HG03460 (cell line): ENCODE measurements at regions not wholly inside any gene's neighbourhood (a gene's known extent, or its start where the extent isn't known, plus 50 kb on each side); places are given as distances from the start of the nearest gene placed in this dataset.
"Not testable (repeated sequence)": the region's sequence is repeated elsewhere in the genome, so short reads cannot be mapped to it uniquely, and the experiment has no call there.

ENCODE experiments used
- ATAC-seq: cut with Tn5 transposase; IDR thresholded peaks from one replicate; pipeline ENCODE4 v1.9.1; 2021; ENCODE audit not compliant: unreplicated experiment

DNA sequence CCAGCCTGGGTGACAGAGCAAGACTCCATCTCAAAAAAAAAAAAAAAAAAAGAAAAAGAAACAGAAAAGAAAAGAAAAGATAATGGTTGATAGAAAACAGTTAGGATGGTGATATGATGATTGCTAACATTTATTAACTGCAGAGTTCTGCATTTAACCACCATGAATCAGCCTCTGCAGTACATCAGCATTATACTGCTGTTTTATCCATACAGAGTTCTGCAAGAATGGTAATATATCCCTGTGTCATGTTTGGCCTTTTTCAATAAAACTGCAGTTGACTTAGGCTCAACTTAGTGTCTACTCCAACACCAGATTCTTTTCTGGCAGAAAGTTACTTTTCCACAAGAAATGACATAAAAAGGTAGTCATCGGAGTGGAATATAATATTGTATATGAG lies 62.6 kb downstream of the DUSP6 start:
- ATAC-seq: no peak

DNA sequence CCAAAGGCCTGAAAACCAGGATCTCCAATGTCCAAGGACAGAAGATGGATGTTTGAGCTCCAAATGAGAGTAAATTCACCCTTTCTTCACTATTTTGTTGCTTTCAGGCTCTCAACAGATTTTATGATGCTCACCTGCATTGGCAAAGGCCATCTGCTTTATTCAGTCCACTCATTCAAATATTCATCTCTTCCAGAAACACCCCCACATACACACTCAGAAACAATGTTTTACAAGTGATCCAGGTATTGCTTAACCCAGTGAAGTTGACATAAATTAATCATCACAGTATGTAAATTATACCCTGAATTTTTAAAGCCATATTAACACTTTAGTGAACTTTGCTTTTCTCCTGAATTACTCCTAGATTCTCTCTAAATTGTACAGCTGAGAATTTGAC lies 63.3 kb downstream of the DUSP6 start:
- no peak for ATAC-seq

DNA sequence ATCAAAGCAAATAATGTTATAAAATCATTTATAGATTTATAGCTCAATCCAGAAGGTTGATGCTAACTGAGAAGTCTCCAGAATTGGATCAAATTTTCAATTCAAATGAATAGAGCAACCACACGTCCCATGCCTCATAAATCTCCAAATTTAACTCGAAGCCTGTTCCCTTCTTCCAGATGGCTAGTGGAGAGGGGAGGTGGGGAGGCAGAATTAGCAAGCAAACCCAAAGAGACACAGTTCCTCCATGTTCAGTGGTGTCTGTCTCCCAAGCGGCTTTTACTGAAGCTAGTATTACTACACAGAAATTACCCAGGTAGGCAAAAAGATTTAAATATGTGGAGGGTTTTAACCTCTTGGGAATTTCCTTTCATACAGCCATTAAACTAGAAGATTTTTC lies 65.8 kb downstream of the DUSP6 start:
- ATAC-seq: no peak

DNA sequence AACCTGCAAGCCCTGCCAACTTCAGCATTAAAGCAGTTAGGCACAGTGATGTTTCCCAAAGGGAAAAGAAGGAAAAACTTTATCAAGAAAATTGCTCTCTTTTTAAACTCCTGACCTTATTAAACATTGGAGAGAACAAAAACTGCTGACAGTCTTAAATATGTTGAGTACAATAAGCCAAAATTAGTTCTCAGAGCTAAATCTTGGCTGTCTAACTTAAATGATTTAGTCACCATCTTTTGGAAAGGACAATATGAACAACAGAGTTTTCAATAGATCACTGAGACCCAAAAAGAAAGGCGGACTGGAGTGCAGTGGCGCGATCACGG lies 70.8 kb downstream of the DUSP6 start:
- ATAC-seq: no peak

DNA sequence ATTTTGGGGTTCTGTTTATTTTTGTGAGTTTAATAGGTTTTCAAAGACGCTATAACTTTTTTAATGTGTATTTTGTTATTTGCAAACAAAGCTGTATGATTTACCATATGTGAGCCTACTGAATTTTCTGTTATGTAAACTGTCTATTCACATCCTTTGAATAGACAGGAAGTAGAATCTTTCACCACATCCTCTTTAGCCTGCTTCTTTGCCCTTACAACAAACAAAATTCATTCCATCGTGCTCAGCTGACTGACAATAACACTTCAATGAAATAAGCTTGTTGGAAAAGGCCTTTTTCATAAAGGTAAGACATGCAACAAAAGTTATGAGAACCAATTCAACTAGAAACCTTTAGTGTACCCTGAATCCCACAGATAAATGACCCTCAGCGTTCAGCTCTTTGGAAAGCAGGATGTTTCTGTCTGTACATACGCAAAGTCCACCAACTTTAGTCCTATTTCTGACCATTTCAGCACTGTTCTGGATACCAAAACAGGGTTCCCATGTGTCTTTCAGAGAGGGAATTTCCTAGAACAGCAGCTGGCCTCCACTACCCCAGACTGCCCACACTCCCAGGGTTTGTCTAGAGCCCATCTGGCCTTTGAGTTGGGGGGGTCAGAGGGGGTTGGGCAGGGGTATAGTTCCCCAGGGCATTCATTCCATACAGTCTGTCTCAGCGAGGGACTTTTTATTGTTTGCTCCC lies 71.3 kb downstream of the DUSP6 start:
- no peak for ATAC-seq

DNA sequence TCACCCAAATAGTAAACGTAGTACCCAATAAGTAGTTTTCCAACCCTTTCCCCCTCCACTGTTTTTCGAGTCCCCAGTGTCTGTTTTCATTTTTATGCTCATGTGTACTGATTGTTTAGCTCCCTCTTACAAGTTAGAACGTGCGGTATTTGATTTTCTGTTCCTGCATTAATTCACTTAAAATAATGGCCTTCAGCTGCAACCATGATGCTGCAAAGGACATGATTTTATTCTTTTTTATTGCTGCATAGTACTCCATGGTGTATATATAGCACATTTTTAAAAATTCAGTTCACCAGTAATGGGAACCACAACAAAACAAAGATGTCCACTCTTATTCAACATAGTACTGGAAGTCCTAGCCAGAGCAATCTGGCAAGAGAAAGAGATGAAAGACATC lies 72.8 kb downstream of the DUSP6 start:
- ATAC-seq: no peak

DNA sequence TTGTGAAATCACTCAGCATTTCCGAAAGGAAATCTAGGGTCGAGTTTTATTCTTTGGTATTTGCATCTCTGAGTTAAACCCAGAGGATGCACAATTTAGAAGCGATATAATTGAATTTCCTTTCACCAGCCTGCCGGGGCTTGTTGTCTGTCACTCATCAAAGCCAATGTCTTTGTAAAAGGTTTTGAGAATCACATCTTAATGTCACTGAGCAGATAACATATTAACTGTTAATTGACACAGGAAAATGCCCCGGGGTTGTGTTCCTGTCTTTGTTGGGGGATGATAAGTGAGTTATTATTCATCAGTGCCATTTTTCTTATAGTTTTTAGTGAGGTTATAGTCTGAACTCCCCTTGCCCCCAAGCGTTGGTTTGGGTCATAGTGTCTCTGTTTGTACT lies 73.4 kb downstream of the DUSP6 start:
- no peak for ATAC-seq

DNA sequence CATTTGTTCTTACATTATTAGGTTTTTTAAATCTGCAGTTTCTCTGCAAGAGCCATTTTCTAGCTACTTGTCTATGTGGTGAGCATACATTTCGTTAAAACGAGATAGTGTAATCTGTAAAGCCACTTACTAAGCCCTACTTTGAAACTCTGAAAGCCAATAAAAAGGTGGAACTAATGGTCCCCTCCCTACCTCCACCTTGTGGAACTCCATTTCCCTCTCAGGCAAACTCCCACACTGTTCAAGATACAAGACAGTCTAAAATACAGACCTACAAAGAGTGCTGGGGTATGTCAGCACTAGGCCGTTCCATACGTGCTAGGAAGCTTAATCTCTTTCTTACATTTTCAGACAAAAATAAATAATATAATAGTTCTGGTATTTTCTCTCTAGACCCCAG lies 74.1 kb downstream of the DUSP6 start:
- ATAC-seq: no peak

DNA sequence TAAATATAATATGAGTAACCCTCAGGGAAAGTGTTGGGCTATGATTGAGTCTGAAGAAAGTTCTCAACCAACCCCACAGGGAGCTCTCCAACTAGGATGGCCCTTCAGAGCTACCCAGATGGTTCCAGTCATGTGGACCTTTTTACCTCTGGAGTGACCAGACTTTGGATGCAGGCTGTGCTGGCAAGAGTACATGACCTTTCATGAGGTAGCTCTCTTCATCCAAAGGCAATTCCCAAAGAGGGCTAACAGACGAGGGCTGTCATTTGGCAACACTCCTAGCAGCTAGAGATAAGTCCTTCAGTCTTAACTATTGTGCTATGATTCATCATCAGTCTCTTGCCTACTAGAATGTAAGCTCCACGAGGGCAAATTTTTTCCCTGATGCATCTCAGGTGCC lies 75.4 kb downstream of the DUSP6 start:
- ATAC-seq: no peak

DNA sequence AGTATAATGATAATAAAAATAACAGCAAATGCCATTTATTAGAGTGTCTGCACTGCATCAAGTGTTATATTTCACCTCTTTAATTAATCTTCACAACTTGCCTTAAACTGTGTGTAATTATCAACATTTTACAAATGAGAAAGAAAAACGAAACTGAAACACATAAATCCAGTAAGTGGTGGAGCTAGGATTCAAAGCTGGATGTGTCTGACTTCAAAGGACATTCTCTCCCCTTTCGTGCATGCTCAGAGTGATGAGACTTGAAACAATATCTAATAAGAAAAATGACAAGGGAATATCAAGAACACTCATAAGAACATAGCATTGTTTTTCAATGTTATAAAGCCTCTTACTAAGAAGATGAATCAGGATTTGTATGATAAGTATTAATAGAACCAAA lies 78.8 kb downstream of the DUSP6 start:
- ATAC-seq: no peak

DNA sequence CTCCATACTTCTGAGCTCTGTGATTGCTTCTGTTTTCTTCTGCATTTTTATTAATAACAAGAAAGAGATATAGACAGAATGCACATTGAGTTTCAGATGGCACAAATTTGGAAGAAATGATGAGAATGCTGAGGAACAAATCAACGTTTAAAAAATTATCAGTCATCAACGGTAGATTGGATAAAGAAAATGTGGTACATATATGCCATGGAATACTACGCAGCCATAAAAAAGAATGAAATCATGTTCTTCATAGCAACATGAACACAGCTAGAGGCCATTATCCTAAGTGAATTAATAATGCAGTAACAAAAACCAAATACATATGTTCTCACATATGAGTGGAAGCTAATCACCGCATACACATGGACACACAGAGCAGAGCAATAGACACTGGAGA lies 81.8 kb downstream of the DUSP6 start:
- no peak for ATAC-seq

DNA sequence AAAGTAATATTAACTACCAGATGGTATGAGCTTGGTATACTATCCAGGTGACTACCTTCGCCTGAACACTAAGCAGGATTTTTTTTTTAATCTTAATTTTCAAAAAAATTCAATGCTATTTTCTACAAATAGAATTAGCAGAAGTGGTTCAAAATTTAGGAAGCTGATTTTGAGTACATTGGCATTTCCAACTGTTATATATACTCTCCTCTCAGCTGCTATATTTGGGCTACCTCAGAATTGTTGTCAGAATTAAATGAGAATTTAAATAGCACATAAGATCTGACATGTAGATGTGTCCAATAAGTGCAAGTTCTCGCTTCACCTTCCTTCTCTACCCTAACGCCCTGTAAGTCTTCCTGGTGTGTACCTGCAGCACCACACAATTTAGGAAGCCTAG lies 83.1 kb downstream of the DUSP6 start:
- ATAC-seq: no peak

DNA sequence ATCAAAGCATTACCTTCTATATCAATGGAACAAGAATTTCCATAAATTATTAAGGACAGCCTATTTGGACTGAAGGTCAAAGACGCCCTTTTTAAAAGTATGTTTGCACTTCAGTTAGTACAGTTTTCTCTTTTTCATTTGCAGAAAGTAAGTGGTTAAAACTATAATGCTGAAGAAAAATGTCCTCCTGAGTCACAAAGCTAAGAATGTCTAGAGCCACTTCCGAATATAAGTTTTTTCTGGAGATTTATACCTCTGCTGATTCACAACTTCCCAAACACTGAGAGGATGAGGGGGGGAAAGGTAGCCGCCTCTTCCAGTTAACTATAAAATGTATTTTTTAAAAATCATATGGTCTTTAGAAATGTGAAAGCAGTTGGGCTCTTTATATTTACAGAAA lies 84.9 kb downstream of the DUSP6 start:
- ATAC-seq: no peak

DNA sequence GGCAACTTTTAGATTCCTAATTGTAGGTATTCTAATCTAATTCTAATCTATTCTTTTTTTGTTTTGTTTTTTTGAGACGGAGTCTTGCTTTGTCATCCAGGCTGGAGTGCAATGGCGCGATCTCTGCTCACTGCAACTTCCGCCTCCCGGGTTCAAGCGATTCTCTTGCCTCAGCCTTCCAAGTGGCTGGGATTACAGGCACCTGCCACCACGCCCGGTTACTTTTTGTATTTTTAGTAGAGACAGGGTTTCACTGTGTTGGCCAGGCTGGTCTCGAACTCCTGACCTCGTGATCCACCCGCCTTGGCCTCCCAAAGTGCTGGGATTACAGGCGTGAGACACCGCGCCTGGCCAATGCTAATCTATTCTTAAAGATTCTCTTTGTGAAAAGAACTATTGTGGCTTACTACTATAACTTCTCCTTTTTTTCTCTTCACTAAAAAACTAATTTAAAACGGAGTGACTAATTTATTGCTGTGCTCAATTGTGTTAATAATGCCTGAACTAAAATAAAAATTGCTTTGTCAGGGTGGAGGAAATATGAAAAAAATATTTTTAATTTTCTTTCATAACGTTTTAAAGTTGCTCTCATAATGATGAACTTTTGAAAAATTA lies 85.6 kb downstream of the DUSP6 start:
- ATAC-seq: not testable (repeated sequence)

DNA sequence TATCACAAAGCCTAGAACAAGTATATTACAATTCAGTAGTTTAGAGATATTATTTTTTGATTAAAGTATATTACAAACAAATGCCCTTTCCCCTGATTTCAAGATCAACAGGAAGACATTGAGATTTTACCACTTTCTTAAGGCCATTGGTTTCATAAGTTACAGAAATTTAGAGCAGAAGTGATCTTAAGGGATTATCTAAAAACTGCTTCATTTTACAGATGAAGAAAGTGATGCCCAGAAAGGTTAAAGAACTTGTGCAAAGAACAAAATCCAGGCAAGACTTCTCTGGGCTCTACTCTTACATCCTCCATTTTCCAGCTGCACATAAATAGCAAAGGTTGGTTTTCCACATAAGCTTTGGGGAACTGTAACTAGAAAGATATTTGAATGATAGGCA lies 87.5 kb downstream of the DUSP6 start:
- ATAC-seq: no peak

DNA sequence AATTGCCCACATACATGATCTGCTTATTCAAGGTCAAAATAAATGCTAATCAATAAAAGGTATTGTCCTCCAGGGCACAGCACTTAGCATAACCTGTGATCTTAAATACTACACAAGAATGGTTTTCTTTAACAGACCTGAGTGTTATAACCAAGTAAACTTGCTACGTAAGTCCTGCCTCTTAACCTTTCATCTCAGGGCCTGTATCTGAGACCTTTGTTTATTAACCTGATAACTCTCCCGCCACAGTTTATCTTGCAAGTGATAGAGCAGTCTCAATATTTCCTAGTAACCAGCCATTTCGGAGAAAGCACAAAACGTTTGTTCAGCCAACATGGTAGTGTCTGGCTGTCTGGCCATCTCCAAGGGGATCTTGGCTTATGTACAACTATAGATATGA lies 88.4 kb downstream of the DUSP6 start:
- no peak for ATAC-seq

DNA sequence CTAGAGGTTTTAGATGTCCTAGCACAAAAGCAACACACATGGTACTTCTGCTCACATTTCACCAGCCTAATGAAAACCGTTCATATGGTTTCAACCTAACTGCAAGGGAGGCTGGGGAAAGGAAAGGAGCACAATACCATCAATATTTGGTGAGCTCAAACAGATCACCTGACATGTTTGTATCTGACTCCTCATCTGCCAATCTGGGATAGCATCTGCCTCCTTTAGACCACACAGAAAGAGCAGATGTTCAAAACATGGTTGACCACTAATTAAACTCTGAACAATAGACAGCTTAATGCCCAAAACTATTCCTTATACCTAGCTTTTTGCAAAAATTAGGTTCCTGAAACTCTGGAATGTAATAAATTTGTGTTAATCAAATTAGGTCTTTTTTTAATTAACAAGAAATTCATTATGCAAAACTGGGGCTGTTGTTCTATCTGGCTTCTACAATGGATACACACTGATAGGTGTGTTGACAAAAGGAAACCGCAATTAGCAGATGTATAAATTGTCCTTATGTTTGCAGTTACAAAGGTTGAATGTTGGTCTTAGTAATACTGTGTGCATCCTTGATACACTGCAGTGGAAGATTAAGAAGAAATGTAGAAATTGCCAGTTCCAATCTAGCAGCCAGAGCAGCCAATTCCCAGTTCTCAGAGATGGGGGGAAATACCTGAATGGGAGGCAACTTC lies 89.3 kb downstream of the DUSP6 start:
- ATAC-seq: no peak

DNA sequence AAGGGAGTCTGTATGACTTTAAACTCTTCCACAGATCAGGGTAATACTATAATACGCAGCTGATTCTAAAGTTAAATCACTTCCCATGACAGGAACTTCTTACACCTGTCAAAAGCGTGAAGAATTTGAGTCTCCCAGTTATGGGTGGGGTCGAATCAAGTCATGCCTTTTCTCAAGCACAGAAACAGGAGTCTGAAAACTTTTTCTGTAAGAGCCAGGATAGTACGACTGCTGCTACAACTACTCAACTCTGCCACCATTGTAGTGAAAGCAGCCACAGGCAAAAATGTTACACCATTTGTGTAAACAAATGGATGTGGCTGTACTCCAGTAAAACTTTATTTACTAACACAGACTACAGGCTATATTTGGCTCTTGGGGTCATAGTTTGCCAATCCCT lies 90.3 kb downstream of the DUSP6 start:
- no peak for ATAC-seq

DNA sequence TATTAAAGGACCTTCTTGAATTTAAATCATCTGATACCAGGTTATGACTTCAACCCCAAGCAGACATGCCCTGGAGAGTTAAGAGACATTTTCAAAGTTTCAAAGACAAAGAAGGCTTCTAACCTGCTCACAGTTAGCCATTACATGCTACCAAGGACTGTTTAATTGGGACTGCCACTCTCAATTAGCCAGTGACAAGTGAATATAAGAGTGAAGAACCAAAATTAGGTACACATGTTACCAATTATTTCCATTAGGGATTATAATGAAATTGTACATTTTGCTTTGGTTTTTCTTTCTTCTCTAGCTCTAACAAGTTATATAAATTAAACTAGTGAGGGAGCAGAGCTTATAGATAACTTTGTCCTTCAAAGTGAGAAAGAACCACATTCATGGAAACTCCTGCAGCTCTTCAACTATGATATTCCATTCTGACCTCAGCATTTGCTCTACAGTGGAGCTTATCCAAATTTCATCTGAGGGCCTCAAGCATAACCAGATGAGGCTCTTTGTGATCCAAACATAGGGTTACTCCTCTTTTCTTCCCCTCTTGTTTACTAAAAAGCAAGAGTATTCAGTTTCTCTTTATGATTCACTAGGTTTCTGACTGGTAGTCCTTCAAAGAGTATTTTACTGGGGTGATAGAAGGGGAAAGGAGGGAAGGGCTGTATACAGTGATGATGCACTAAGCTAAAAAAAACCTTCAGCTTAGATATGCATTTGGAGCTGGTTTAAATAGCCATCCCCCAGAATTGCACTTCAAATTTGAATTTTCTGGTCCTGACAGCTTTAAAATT lies 91.3 kb downstream of the DUSP6 start:
- ATAC-seq: no peak

DNA sequence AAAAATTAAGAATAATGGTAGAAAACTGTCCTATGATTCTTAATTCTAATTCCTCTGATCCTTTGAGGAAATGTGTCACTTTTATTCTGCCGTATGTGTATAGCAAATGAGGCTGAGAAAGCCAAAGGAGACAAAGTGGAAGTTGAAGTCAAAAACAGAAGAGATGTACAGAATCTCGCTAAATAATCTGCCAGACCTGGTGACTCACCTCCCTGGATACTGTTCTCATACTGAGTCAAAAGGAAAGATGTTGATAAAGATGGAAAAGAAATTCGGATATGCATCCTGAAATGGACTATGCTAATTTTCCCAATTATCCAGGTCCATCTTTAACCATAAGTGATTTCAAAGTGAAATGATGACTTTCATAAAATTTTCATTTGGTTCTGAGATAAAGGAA lies 92.5 kb downstream of the DUSP6 start:
- no peak for ATAC-seq

DNA sequence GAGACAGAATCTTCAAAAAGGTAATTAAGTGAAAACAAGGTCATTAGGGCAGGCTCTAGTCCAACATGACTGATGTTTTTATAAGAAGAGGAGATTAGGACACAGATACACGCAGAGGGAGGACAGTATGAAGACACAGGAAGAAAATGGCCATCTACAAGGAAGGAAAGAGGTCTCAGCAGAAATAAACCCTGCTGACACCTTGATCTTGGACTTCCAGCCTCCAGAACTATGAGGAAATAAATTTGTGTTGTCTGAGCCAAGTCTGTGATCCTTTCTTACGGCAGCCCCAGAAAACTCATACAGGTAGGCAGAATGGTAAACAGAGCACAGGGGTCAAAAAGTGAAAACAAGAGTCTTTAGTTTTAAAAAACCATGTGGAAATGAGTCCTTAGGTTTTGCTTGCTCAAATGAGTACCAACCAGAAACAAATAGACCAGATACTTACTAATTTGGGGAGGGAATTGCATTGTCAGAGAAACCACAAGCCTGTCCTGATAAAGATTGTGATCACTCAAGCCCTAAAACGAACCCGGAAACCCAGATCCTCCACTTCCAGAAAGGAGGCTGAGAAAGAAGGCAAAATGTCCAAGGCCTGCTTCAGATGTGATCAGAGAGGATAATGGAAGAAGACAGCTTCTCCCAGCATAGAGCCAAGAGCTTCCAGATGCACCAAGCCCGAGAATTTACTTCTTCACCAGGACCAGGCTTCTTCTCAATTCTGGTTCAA lies 93.9 kb downstream of the DUSP6 start:
- no peak for ATAC-seq
